HepG2 (cell line): ENCODE measurements at regions not wholly inside any gene's neighbourhood (a gene's known extent, or its start where the extent isn't known, plus 50 kb on each side); places are given as distances from the start of the nearest gene placed in this dataset.

Experiments used
- ATAC-seq: fragments of 200-7000 bp; cut with Tn5 transposase; 3 replicates; pipeline ENCODE4 v1.9.1; 2020; ENCODE audit warnings: mild to moderate bottlenecking, moderate library complexity
- BruUV-seq: library from RNA; stranded (reverse); fragments of 400-500 nt; replicated peaks from 2 replicates; lab custom pipeline; 2021; lab: Mats Ljungman, UMichigan
- CTCF ChIA-PET: fragments of 300-600 bp; formaldehyde crosslinking; extraction: SDS; loops from one replicate; lab custom pipeline; 2021; ENCODE audit warnings: low total read pairs, inconsistent platforms, low intra/inter-chr PET ratio; lab: Yijun Ruan, JAX
- POLR2A ChIA-PET: fragments of 350-600 bp; sonication (Branson Sonifier 250); formaldehyde crosslinking; loops from one replicate; lab custom pipeline; 2020; ENCODE audit warnings: antibody characterized with exemption, inconsistent platforms; lab: Yijun Ruan, JAX
- DNase-seq: peaks from one replicate; pipeline ENCODE4 v3.0.0-alpha.2; 2015; ENCODE audit warnings: low spot score
- FAIRE-seq: peaks from 3 replicates; lab custom pipeline; 2011; peaks lifted over from hg19 to GRCh38; lab: Jason Lieb, UNC
- H2AFZ ChIP-seq: one replicate; pipeline ENCODE4 v1.6.1; 2011; ENCODE audit warnings: low read length, inconsistent platforms
- H3K27ac ChIP-seq: fragments of 300-600 bp; 3 replicates; pipeline ENCODE4 v1.8.0; 2011; ENCODE audit warnings: mixed run types, mild to moderate bottlenecking, mixed read lengths, low read length, inconsistent platforms; ENCODE audit not compliant: insufficient read depth; ENCODE audit errors: extremely low read length
- H3K27me3 ChIP-seq, 2 experiments: fragments of 200-600 bp in 1 of 2; 2 replicates in 1 of 2; 3 replicates in 1 of 2; pipeline versions ENCODE4 v1.6.0 to v1.8.0; 2011; ENCODE audit warnings: low read length in 2 of 2, mild to moderate bottlenecking in 2 of 2, moderate library complexity in 2 of 2, inconsistent platforms in 1 of 2; ENCODE audit not compliant: insufficient read depth in 2 of 2, control insufficient read depth in 1 of 2
- H3K36me3 ChIP-seq, 2 experiments: fragments of 200-600 bp in 1 of 2; replicated peaks in 1 of 2; 2 replicates in 1 of 2; 3 replicates in 1 of 2; pipeline versions ENCODE4 v1.5.1 to v1.8.0; 2011; ENCODE audit warnings: low read length in 2 of 2, inconsistent platforms in 1 of 2; ENCODE audit not compliant: insufficient read depth in 2 of 2, control insufficient read depth in 1 of 2
- H3K4me1 ChIP-seq: 2 replicates; pipeline ENCODE4 v1.5.1; 2012; ENCODE audit warnings: low read length, inconsistent platforms; ENCODE audit not compliant: insufficient read depth
- H3K4me2 ChIP-seq: 2 replicates; pipeline ENCODE4 v1.6.0; 2011; ENCODE audit warnings: low read depth, low read length, inconsistent platforms
- H3K4me3 ChIP-seq, 3 experiments: fragments of 200-600 bp in 1 of 3; sonication (generic), shearing (Covaris generic) in 1 of 3; replicated peaks in 1 of 3; 2 replicates each; pipeline ENCODE4 v1.5.1; 2011 to 2016; ENCODE audit warnings: low read length in 3 of 3, inconsistent platforms in 2 of 3, low read depth in 2 of 3, mild to moderate bottlenecking in 2 of 3, control low read depth in 1 of 3, mixed read lengths in 1 of 3; ENCODE audit not compliant: insufficient read depth in 1 of 3
- H3K79me2 ChIP-seq: one replicate; pipeline ENCODE4 v1.6.1; 2011; ENCODE audit warnings: low read length, inconsistent platforms; ENCODE audit not compliant: insufficient read depth
- H3K9ac ChIP-seq: 2 replicates; pipeline ENCODE4 v1.6.0; 2011; ENCODE audit warnings: mild to moderate bottlenecking, low read depth, low read length, inconsistent platforms; ENCODE audit not compliant: insufficient read depth
- H3K9me3 ChIP-seq: 2 replicates; pipeline ENCODE4 v1.5.1; 2012; ENCODE audit warnings: mild to moderate bottlenecking, low read length
- H4K20me1 ChIP-seq: 2 replicates; pipeline ENCODE4 v1.6.0; 2011; ENCODE audit warnings: inconsistent platforms, mild to moderate bottlenecking, low read length, moderate library complexity; ENCODE audit not compliant: insufficient read depth
- ASH2L ChIP-seq: fragments of 300-600, 200-600 bp; sonication (generic); IDR thresholded peaks from 2 replicates; pipeline ENCODE4 v1.7.0; 2017; ENCODE audit warnings: low read depth, mild to moderate bottlenecking, moderate library complexity, mixed read lengths, low read length; ENCODE audit not compliant: insufficient read length
- EEA1 ChIP-seq: sonication (generic); formaldehyde crosslinking; IDR thresholded peaks from 2 replicates; pipeline ENCODE4 v1.5.1; 2020; ENCODE audit warnings: mild to moderate bottlenecking, missing genetic modification reagents, borderline replicate concordance
- FOSL1 ChIP-seq: sonication (generic); formaldehyde crosslinking; IDR thresholded peaks from 2 replicates; pipeline ENCODE4 v1.9.0; 2021; ENCODE audit warnings: missing genetic modification reagents, borderline replicate concordance
- MIXL1 ChIP-seq: IDR thresholded peaks from 2 replicates; pipeline ENCODE4 v1.6.1; 2016
- SOX6 ChIP-seq, 2 experiments: fragments of 450-650 bp in 1 of 2; sonication (generic) in 1 of 2; formaldehyde crosslinking in 1 of 2; IDR thresholded peaks; 2 replicates each; pipeline versions ENCODE4 v1.4.0 to v1.6.1; 2017 to 2020; ENCODE audit warnings: antibody characterized with exemption in 1 of 2, mild to moderate bottlenecking in 1 of 2, missing genetic modification reagents in 1 of 2
- ZEB1 ChIP-seq: IDR thresholded peaks from 2 replicates; pipeline ENCODE4 v1.6.1; 2012; ENCODE audit warnings: mild to moderate bottlenecking, low read depth, inconsistent platforms; ENCODE audit not compliant: insufficient replicate concordance
- ZNF383 ChIP-seq: sonication (generic); formaldehyde crosslinking; IDR thresholded peaks from 2 replicates; pipeline ENCODE4 v1.4.0; 2020; ENCODE audit warnings: missing genetic modification reagents, mild to moderate bottlenecking, borderline replicate concordance
- ZNF775 ChIP-seq: sonication (generic); formaldehyde crosslinking; IDR thresholded peaks from 2 replicates; pipeline ENCODE4 v1.4.0; 2020; ENCODE audit warnings: missing genetic modification reagents, mild to moderate bottlenecking, moderate library complexity, borderline replicate concordance
- ZNF83 ChIP-seq: sonication (generic); formaldehyde crosslinking; IDR thresholded peaks from 2 replicates; pipeline ENCODE4 v1.4.0; 2020; ENCODE audit warnings: missing genetic modification reagents, mild to moderate bottlenecking, borderline replicate concordance
- WGBS: methylation state at CpG from one replicate; pipeline ENCODE4 v1.1.6; 2017; ENCODE audit warnings: low lambda C conversion rate; 5-methylcytosine and 5-hydroxymethylcytosine counted together
- in situ Hi-C: cut with HindIII; loops from 2 replicates; pipeline ENCODE4 v1.10.0; 2017; ENCODE audit warnings: low pct_unique_long_range_greater_than_20kb; ENCODE audit not compliant: extremely low pct_ligation_motif_present
- intact Hi-C: fragments of 100-400 bp; cut with micrococcal nuclease; formaldehyde crosslinking; loops from one replicate; pipeline ENCODE4 v1.10.0; 2022; ENCODE audit not compliant: unreplicated experiment
- TF ChIP-seq, protein P1 (sequence below): sonication (generic); formaldehyde crosslinking; IDR thresholded peaks from 2 replicates; pipeline ENCODE4 v1.4.0; 2020; ENCODE audit warnings: missing genetic modification reagents
- TF ChIP-seq, protein P2 (sequence below): sonication (generic); formaldehyde crosslinking; IDR thresholded peaks from 2 replicates; pipeline ENCODE4 v1.5.1; 2020; ENCODE audit warnings: missing genetic modification reagents, mild to moderate bottlenecking, borderline replicate concordance
- TF ChIP-seq, protein P3 (sequence below): sonication (generic); formaldehyde crosslinking; IDR thresholded peaks from 2 replicates; pipeline ENCODE4 v1.5.0; 2020; ENCODE audit warnings: mild to moderate bottlenecking, low read depth, missing genetic modification reagents, borderline replicate concordance
- TF ChIP-seq, protein P4 (sequence below): sonication (generic); formaldehyde crosslinking; IDR thresholded peaks from 2 replicates; pipeline ENCODE4 v1.4.0; 2020; ENCODE audit warnings: missing genetic modification reagents, borderline replicate concordance

DNA sequence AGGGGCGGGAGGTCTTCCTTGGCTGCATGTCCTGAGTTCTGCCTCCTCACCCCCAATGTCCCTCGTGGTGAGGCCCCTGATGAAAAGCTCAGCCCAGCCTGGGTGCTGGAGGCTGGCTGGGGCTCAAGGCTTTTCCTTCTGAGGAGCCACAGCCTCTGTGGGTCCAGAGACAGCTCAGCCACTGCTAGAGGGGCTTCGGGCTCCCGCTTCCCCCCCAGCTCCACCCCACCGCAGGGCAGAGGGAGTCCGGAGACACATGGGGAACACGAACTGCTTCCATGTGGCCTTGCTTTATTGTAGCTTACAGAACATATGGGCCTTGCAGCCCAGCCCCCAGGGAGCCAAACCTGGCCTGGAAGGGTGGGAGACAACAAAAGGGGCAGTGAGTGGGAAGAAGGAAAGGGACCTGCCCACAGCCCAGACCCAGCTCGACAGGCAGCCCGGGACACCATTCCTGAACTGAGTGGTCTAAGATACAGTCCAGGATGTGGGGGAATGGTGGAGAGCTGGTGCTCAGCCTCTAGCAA is 89.9 kb upstream of the NKX1-1 start:
- no peaks in the 10 kb centered on the region for H3K79me2 ChIP-seq
- H3K9me3 ChIP-seq: no peaks in the 10 kb centered on the region
- no peak for ATAC-seq
- ChIA-PET POLR2A (no interaction called here), CTCF (no interaction called here)
- no peak overlapping the region for H3K9ac ChIP-seq
- H3K36me3 ChIP-seq: no peaks in the 10 kb centered on the region
- H2AFZ ChIP-seq: no peak overlapping the region
- FAIRE-seq: no peak
- DNase-seq: no peak
- no peaks in the 10 kb centered on the region for H4K20me1 ChIP-seq
- H3K4me3 ChIP-seq: no peak overlapping the region
- BruUV-seq: no TSS peak
- intact Hi-C loops: no loop called here
- no peak overlapping the region for H3K27ac ChIP-seq
- peaks cover 3% of the 10 kb centered on the region; the same call in 1 of the 2 replicates for H3K4me1 ChIP-seq
- H3K27me3 ChIP-seq: peaks cover 12 to 49% of the 10 kb centered on the region in 2 experiments
- in situ Hi-C loops: no loop called here
- no peak overlapping the region for H3K4me2 ChIP-seq
- WGBS: 0% methylated on average over 2 of the region's 9 CpGs
- TF ChIP-seq ZNF775 (CRISPR knock-in tag) (no peak), FOSL1 (CRISPR knock-in tag) (no peak), ASH2L (no peak), EEA1 (CRISPR knock-in tag) (no peak), MIXL1 (CRISPR knock-in tag) (no peak), ZEB1 (no peak), SOX6 (IDR thresholded peaks at IDR 0.05) (no peak), SOX6 (CRISPR knock-in tag; IDR thresholded peaks at IDR 0.05) (no peak), ZNF383 (CRISPR knock-in tag) (no peak), ZNF83 (no peak)
- TF ChIP-seq, protein P1, sequence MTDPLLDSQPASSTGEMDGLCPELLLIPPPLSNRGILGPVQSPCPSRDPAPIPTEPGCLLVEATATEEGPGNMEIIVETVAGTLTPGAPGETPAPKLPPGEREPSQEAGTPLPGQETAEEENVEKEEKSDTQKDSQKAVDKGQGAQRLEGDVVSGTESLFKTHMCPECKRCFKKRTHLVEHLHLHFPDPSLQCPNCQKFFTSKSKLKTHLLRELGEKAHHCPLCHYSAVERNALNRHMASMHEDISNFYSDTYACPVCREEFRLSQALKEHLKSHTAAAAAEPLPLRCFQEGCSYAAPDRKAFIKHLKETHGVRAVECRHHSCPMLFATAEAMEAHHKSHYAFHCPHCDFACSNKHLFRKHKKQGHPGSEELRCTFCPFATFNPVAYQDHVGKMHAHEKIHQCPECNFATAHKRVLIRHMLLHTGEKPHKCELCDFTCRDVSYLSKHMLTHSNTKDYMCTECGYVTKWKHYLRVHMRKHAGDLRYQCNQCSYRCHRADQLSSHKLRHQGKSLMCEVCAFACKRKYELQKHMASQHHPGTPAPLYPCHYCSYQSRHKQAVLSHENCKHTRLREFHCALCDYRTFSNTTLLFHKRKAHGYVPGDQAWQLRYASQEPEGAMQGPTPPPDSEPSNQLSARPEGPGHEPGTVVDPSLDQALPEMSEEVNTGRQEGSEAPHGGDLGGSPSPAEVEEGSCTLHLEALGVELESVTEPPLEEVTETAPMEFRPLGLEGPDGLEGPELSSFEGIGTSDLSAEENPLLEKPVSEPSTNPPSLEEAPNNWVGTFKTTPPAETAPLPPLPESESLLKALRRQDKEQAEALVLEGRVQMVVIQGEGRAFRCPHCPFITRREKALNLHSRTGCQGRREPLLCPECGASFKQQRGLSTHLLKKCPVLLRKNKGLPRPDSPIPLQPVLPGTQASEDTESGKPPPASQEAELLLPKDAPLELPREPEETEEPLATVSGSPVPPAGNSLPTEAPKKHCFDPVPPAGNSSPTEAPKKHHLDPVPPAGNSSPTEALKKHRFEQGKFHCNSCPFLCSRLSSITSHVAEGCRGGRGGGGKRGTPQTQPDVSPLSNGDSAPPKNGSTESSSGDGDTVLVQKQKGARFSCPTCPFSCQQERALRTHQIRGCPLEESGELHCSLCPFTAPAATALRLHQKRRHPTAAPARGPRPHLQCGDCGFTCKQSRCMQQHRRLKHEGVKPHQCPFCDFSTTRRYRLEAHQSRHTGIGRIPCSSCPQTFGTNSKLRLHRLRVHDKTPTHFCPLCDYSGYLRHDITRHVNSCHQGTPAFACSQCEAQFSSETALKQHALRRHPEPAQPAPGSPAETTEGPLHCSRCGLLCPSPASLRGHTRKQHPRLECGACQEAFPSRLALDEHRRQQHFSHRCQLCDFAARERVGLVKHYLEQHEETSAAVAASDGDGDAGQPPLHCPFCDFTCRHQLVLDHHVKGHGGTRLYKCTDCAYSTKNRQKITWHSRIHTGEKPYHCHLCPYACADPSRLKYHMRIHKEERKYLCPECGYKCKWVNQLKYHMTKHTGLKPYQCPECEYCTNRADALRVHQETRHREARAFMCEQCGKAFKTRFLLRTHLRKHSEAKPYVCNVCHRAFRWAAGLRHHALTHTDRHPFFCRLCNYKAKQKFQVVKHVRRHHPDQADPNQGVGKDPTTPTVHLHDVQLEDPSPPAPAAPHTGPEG: no peak
- TF ChIP-seq, protein P2, sequence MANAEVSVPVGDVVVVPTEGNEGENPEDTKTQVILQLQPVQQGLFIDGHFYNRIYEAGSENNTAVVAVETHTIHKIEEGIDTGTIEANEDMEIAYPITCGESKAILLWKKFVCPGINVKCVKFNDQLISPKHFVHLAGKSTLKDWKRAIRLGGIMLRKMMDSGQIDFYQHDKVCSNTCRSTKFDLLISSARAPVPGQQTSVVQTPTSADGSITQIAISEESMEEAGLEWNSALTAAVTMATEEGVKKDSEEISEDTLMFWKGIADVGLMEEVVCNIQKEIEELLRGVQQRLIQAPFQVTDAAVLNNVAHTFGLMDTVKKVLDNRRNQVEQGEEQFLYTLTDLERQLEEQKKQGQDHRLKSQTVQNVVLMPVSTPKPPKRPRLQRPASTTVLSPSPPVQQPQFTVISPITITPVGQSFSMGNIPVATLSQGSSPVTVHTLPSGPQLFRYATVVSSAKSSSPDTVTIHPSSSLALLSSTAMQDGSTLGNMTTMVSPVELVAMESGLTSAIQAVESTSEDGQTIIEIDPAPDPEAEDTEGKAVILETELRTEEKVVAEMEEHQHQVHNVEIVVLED (CRISPR knock-in tag): no peak
- TF ChIP-seq, protein P3, sequence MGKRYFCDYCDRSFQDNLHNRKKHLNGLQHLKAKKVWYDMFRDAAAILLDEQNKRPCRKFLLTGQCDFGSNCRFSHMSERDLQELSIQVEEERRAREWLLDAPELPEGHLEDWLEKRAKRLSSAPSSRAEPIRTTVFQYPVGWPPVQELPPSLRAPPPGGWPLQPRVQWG (CRISPR knock-in tag): no peak
- TF ChIP-seq, protein P4, sequence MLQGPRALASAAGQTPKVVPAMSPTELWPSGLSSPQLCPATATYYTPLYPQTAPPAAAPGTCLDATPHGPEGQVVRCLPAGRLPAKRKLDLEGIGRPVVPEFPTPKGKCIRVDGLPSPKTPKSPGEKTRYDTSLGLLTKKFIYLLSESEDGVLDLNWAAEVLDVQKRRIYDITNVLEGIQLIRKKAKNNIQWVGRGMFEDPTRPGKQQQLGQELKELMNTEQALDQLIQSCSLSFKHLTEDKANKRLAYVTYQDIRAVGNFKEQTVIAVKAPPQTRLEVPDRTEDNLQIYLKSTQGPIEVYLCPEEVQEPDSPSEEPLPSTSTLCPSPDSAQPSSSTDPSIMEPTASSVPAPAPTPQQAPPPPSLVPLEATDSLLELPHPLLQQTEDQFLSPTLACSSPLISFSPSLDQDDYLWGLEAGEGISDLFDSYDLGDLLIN (CRISPR knock-in tag): no peak
